NCI-H526 treated with DMSO at 0.1 percent for 48 hours (cell line): ENCODE measurements at regions not wholly inside any gene's neighbourhood (a gene's known extent, or its start where the extent isn't known, plus 50 kb on each side); places are given as distances from the start of the nearest gene placed in this dataset.
"Not testable (repeated sequence)": the region's sequence is repeated elsewhere in the genome, so short reads cannot be mapped to it uniquely, and the experiment has no call there.

ENCODE experiments used
- DNase-seq: peaks from one replicate; lab custom pipeline; 2025; lab: John Stamatoyannopoulos, UW

GRCh38 chr4:117560329-117560728 lies 474.0 kb upstream of the NDST3 start:
- DNase-seq, result no peak

- no peak for DNase-seq
Measured at GRCh38 chr4:117574085-117574484, 460.2 kb upstream of the NDST3 start.

GRCh38 chr4:117575850-117576249 lies 458.4 kb upstream of the NDST3 start:
- DNase-seq, result no peak

- DNase-seq, result no peak
Measured at GRCh38 chr4:117577686-117578311, 456.5 kb upstream of the NDST3 start.

GRCh38 chr4:117588771-117589170 lies 445.5 kb upstream of the NDST3 start:
- no peak for DNase-seq

- no peak for DNase-seq
Measured at GRCh38 chr4:117596917-117597480, 437.3 kb upstream of the NDST3 start.

- not testable (repeated sequence) for DNase-seq
Measured at GRCh38 chr4:117599393-117599792, 434.9 kb upstream of the NDST3 start.

GRCh38 chr4:117600936-117601335 lies 433.4 kb upstream of the NDST3 start:
- DNase-seq, result not testable (repeated sequence)

GRCh38 chr4:117610706-117611308 lies 423.5 kb upstream of the NDST3 start:
- DNase-seq, result no peak

- DNase-seq, result no peak
Measured at GRCh38 chr4:117621673-117622072, 412.6 kb upstream of the NDST3 start.

- DNase-seq, result no peak
Measured at GRCh38 chr4:117623326-117623725, 411.0 kb upstream of the NDST3 start.

- DNase-seq, result no peak
Measured at GRCh38 chr4:117626664-117627063, 407.6 kb upstream of the NDST3 start.

- no peak for DNase-seq
Measured at GRCh38 chr4:117634716-117635115, 399.6 kb upstream of the NDST3 start.

- DNase-seq, result no peak
Measured at GRCh38 chr4:117637347-117637746, 396.9 kb upstream of the NDST3 start.

- no peak for DNase-seq
Measured at GRCh38 chr4:117640836-117641235, 393.4 kb upstream of the NDST3 start.

GRCh38 chr4:117641519-117641918 lies 392.8 kb upstream of the NDST3 start:
- no peak for DNase-seq

GRCh38 chr4:117654079-117654478 lies 380.2 kb upstream of the NDST3 start:
- DNase-seq, result no peak

- DNase-seq, result no peak
Measured at GRCh38 chr4:117660668-117661067, 373.6 kb upstream of the NDST3 start.

GRCh38 chr4:117661091-117662072 lies 372.9 kb upstream of the NDST3 start:
- no peak for DNase-seq

GRCh38 chr4:117664706-117665444 lies 369.4 kb upstream of the NDST3 start:
- no peak for DNase-seq

GRCh38 chr4:117676153-117676552 lies 358.1 kb upstream of the NDST3 start:
- DNase-seq, result no peak

- DNase-seq, result no peak
Measured at GRCh38 chr4:117678861-117679260, 355.4 kb upstream of the NDST3 start.
